ENCODE measurements at regions not wholly inside any gene's neighbourhood (a gene's known extent, or its start where the extent isn't known, plus 50 kb on each side); places are given as distances from the start of the nearest gene placed in this dataset.

GRCh38 chr3:127427666-127428065 lies 139.8 kb upstream of the PRR20G start:
- TF ChIP-seq BHLHE40 (IDR thresholded peaks at IDR 0.05; ENCODE audit: borderline replicate concordance) (no peak), ELF4 (IDR thresholded peaks at IDR 0.05) (no peak), FOXA1 (IDR thresholded peaks at IDR 0.05) (no peak), L3MBTL2 (conservative IDR thresholded peaks at IDR 0.05) (no peak), ARNT (IDR thresholded peaks at IDR 0.05) (no peak), SP1 (IDR thresholded peaks at IDR 0.05) (no peak), ZNF384 (IDR thresholded peaks at IDR 0.05) (no peak)

Measured in HEK293T (cell line).